ENCODE measurements at regions not wholly inside any gene's neighbourhood (a gene's known extent, or its start where the extent isn't known, plus 50 kb on each side); places are given as distances from the start of the nearest gene placed in this dataset.

DNA sequence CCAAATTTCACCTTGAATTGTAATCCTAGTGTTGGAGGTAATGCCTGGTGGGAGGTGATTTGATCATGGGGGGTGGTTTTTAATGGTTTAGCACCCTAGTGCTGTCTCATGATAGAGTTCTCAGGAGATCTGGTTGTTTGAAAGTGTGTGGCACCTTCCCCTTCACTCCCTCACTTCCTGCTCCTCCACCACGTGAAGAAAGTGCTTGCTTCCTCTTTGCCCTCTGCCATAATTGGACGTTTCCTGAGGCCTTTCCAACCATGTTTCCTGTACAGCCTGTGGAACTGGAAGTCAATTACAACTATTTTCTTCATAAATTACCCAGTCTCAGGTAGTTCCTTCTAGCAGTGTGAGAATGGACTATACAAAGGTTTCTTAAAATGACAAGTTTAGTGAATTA lies 251.8 kb upstream of the NETO1 start:
- H3K9ac ChIP-seq (ENCODE audit: low read length), result no peak overlapping the region
- peaks cover 0 to 2% of the 10 kb centered on the region in 2 experiments for H3K4me1 ChIP-seq (ENCODE audit: control insufficient read depth in 1 of 2, insufficient read depth in 2 of 2, low read length in 2 of 2)
- H3K4me3 ChIP-seq (ENCODE audit: low read depth, low read length), result no peak overlapping the region
- no peak overlapping the region for H4K12ac ChIP-seq (ENCODE audit: low read depth, low read length)
- H3K4ac ChIP-seq (ENCODE audit: low read depth, low read length), result no peak overlapping the region
- H3K36me3 ChIP-seq (ENCODE audit: control insufficient read depth in 1 of 2, insufficient read depth in 2 of 2, low read length in 2 of 2), result no peaks in the 10 kb centered on the region
- H3K79me1 ChIP-seq (ENCODE audit: low read length), result no peaks in the 10 kb centered on the region
- H3K4me2 ChIP-seq (ENCODE audit: low read length), result no peak overlapping the region
- H3K23ac ChIP-seq (ENCODE audit: low read length), result no peak overlapping the region
- H2AK5ac ChIP-seq (ENCODE audit: low read length), result no peak overlapping the region
- no peak overlapping the region for H2BK120ac ChIP-seq (ENCODE audit: insufficient read depth, low read length, poor library complexity)
- H3K27ac ChIP-seq (ENCODE audit: low read depth, low read length), result no peak overlapping the region
- DNase-seq, result no peak
- no peak overlapping the region for H2BK5ac ChIP-seq (ENCODE audit: low read depth, low read length, poor library complexity)
- H3K27me3 ChIP-seq (ENCODE audit: insufficient read depth, low read length), result no peaks in the 10 kb centered on the region
- no peak overlapping the region for H4K8ac ChIP-seq (ENCODE audit: low read depth, low read length)
- H2BK12ac ChIP-seq (ENCODE audit: low read length), result no peak overlapping the region
- H3K18ac ChIP-seq (ENCODE audit: low read length), result no peak overlapping the region
- H2AFZ ChIP-seq (ENCODE audit: insufficient read depth, low read length, poor library complexity), result no peak overlapping the region
- WGBS (ENCODE audit: extremely low coverage, insufficient coverage, insufficient read length), result no CpG with 5 or more reads among the region's 2 CpGs
- H3K79me2 ChIP-seq (ENCODE audit: control insufficient read depth, insufficient read depth, low read length, poor library complexity), result no peaks in the 10 kb centered on the region
- H4K91ac ChIP-seq (ENCODE audit: low read depth, low read length), result no peak overlapping the region
- no peaks in the 10 kb centered on the region for H3K9me3 ChIP-seq (ENCODE audit: insufficient read depth, low read depth, low read length)
- H3K14ac ChIP-seq (ENCODE audit: low read length), result no peak overlapping the region

GRCh38 chr18:73118121-73118816 lies 250.5 kb upstream of the NETO1 start:
- no peak overlapping the region for H3K4me3 ChIP-seq (ENCODE audit: low read depth, low read length)
- no peaks in the 10 kb centered on the region for H3K79me2 ChIP-seq (ENCODE audit: control insufficient read depth, insufficient read depth, low read length, poor library complexity)
- no peaks in the 10 kb centered on the region for H3K79me1 ChIP-seq (ENCODE audit: low read length)
- H3K18ac ChIP-seq (ENCODE audit: low read length), result no peak overlapping the region
- H4K12ac ChIP-seq (ENCODE audit: low read depth, low read length), result no peak overlapping the region
- H3K4ac ChIP-seq (ENCODE audit: low read depth, low read length), result no peak overlapping the region
- no peak overlapping the region for H3K4me2 ChIP-seq (ENCODE audit: low read length)
- no peak overlapping the region for H2AK5ac ChIP-seq (ENCODE audit: low read length)
- H2BK5ac ChIP-seq (ENCODE audit: low read depth, low read length, poor library complexity), result no peak overlapping the region
- no peak overlapping the region for H4K8ac ChIP-seq (ENCODE audit: low read depth, low read length)
- H3K23ac ChIP-seq (ENCODE audit: low read length), result no peak overlapping the region
- no peak overlapping the region for H2AFZ ChIP-seq (ENCODE audit: insufficient read depth, low read length, poor library complexity)
- no peak overlapping the region for H3K9ac ChIP-seq (ENCODE audit: low read length)
- H3K4me1 ChIP-seq (ENCODE audit: control insufficient read depth in 1 of 2, insufficient read depth in 2 of 2, low read length in 2 of 2), result no peaks in the 10 kb centered on the region
- no peak overlapping the region for H4K91ac ChIP-seq (ENCODE audit: low read depth, low read length)
- H2BK120ac ChIP-seq (ENCODE audit: insufficient read depth, low read length, poor library complexity), result no peak overlapping the region
- no peak overlapping the region for H2BK12ac ChIP-seq (ENCODE audit: low read length)
- peak in 1 of 2 donors; percentile 10 for DNase-seq
- WGBS (ENCODE audit: extremely low coverage, insufficient coverage, insufficient read length), result no CpG with 5 or more reads among the region's 3 CpGs
- no peak overlapping the region for H3K14ac ChIP-seq (ENCODE audit: low read length)
- H3K27ac ChIP-seq (ENCODE audit: low read depth, low read length), result no peak overlapping the region
- H3K9me3 ChIP-seq (ENCODE audit: insufficient read depth, low read depth, low read length), result no peaks in the 10 kb centered on the region
- H3K36me3 ChIP-seq (ENCODE audit: control insufficient read depth in 1 of 2, insufficient read depth in 2 of 2, low read length in 2 of 2), result no peaks in the 10 kb centered on the region
- no peaks in the 10 kb centered on the region for H3K27me3 ChIP-seq (ENCODE audit: insufficient read depth, low read length)

- no peak overlapping the region for H3K18ac ChIP-seq (ENCODE audit: low read length)
- H2BK120ac ChIP-seq (ENCODE audit: insufficient read depth, low read length, poor library complexity), result no peak overlapping the region
- H3K4ac ChIP-seq (ENCODE audit: low read depth, low read length), result no peak overlapping the region
- H4K91ac ChIP-seq (ENCODE audit: low read depth, low read length), result no peak overlapping the region
- H3K14ac ChIP-seq (ENCODE audit: low read length), result no peak overlapping the region
- H3K9me3 ChIP-seq (ENCODE audit: insufficient read depth, low read depth, low read length), result no peaks in the 10 kb centered on the region
- H4K12ac ChIP-seq (ENCODE audit: low read depth, low read length), result no peak overlapping the region
- no peak overlapping the region for H3K4me2 ChIP-seq (ENCODE audit: low read length)
- no peak overlapping the region for H2AK5ac ChIP-seq (ENCODE audit: low read length)
- no peak overlapping the region for H3K27ac ChIP-seq (ENCODE audit: low read depth, low read length)
- no peak overlapping the region for H2AFZ ChIP-seq (ENCODE audit: insufficient read depth, low read length, poor library complexity)
- H3K9ac ChIP-seq (ENCODE audit: low read length), result no peak overlapping the region
- no peak overlapping the region for H4K8ac ChIP-seq (ENCODE audit: low read depth, low read length)
- no peak overlapping the region for H3K4me3 ChIP-seq (ENCODE audit: low read depth, low read length)
- no peak overlapping the region for H3K23ac ChIP-seq (ENCODE audit: low read length)
- H3K79me1 ChIP-seq (ENCODE audit: low read length), result no peaks in the 10 kb centered on the region
- H3K36me3 ChIP-seq (ENCODE audit: control insufficient read depth in 1 of 2, insufficient read depth in 2 of 2, low read length in 2 of 2), result no peaks in the 10 kb centered on the region
- WGBS (ENCODE audit: extremely low coverage, insufficient coverage, insufficient read length), result no CpG with 5 or more reads among the region's 3 CpGs
- H3K79me2 ChIP-seq (ENCODE audit: control insufficient read depth, insufficient read depth, low read length, poor library complexity), result no peaks in the 10 kb centered on the region
- H2BK5ac ChIP-seq (ENCODE audit: low read depth, low read length, poor library complexity), result no peak overlapping the region
- no peaks in the 10 kb centered on the region for H3K4me1 ChIP-seq (ENCODE audit: control insufficient read depth in 1 of 2, insufficient read depth in 2 of 2, low read length in 2 of 2)
- DNase-seq, result no peak
- H2BK12ac ChIP-seq (ENCODE audit: low read length), result no peak overlapping the region
- no peaks in the 10 kb centered on the region for H3K27me3 ChIP-seq (ENCODE audit: insufficient read depth, low read length)
These were observed 242.5 kb upstream of the NETO1 start for GRCh38 chr18:73110307-73110706.

GRCh38 chr18:73101977-73102376 lies 234.2 kb upstream of the NETO1 start:
- Histone ChIP-seq H3K14ac (ENCODE audit: low read length) (no peak overlapping the region), H3K23ac (ENCODE audit: low read length) (no peak overlapping the region), H2BK5ac (ENCODE audit: low read depth, low read length, poor library complexity) (no peak overlapping the region), H4K91ac (ENCODE audit: low read depth, low read length) (no peak overlapping the region), H3K18ac (ENCODE audit: low read length) (no peak overlapping the region), H3K4me3 (ENCODE audit: low read depth, low read length) (no peak overlapping the region), H3K79me1 (ENCODE audit: low read length) (no peaks in the 10 kb centered on the region), H2BK120ac (ENCODE audit: insufficient read depth, low read length, poor library complexity) (no peak overlapping the region), H3K36me3 (ENCODE audit: control insufficient read depth in 1 of 2, insufficient read depth in 2 of 2, low read length in 2 of 2) (no peaks in the 10 kb centered on the region), H2AK5ac (ENCODE audit: low read length) (no peak overlapping the region), H3K9ac (ENCODE audit: low read length) (no peak overlapping the region), H3K9me3 (ENCODE audit: insufficient read depth, low read depth, low read length) (no peaks in the 10 kb centered on the region), H2BK12ac (ENCODE audit: low read length) (no peak overlapping the region), H3K4me2 (ENCODE audit: low read length) (no peak overlapping the region), H4K8ac (ENCODE audit: low read depth, low read length) (no peak overlapping the region), H3K27ac (ENCODE audit: low read depth, low read length) (no peak overlapping the region), H3K4me1 (ENCODE audit: control insufficient read depth in 1 of 2, insufficient read depth in 2 of 2, low read length in 2 of 2) (no peaks in the 10 kb centered on the region), H3K79me2 (ENCODE audit: control insufficient read depth, insufficient read depth, low read length, poor library complexity) (no peaks in the 10 kb centered on the region), H3K4ac (ENCODE audit: low read depth, low read length) (no peak overlapping the region), H4K12ac (ENCODE audit: low read depth, low read length) (no peak overlapping the region), H3K27me3 (ENCODE audit: insufficient read depth, low read length) (no peaks in the 10 kb centered on the region), H2AFZ (ENCODE audit: insufficient read depth, low read length, poor library complexity) (no peak overlapping the region)
- no CpG with 5 or more reads among the region's 4 CpGs for WGBS (ENCODE audit: extremely low coverage, insufficient coverage, insufficient read length)
- DNase-seq, result no peak

All from trophoblast cell (in vitro differentiated cells and primary cell).